Panc1 (cell line): ENCODE measurements at regions not wholly inside any gene's neighbourhood (a gene's known extent, or its start where the extent isn't known, plus 50 kb on each side); places are given as distances from the start of the nearest gene placed in this dataset.

ENCODE experiments used
- ATAC-seq: fragments of 200-7000 bp; cut with Tn5 transposase; 2 replicates; pipeline ENCODE4 v1.9.1; 2020; ENCODE audit warnings: mild to moderate bottlenecking, moderate library complexity
- BruUV-seq: library from RNA; stranded (reverse); fragments of 400-500 nt; replicated peaks from 2 replicates; lab custom pipeline; 2021; lab: Mats Ljungman, UMichigan
- CTCF ChIA-PET: fragments of 300-600 bp; sonication (Branson Sonifier 250); formaldehyde crosslinking; loops from one replicate; lab custom pipeline; 2022; ENCODE audit warnings: antibody characterized with exemption; lab: Charles Lee
- POLR2A ChIA-PET: fragments of 300-600 bp; sonication (Branson Sonifier 250); formaldehyde crosslinking; loops from one replicate; lab custom pipeline; 2022; ENCODE audit warnings: antibody characterized with exemption; lab: Charles Lee
- DNase-seq: peaks from one replicate; pipeline ENCODE4 v3.0.0-alpha.2; 2010; ENCODE audit warnings: low read depth, low spot score
- H3K27ac ChIP-seq: 2 replicates; pipeline ENCODE4 v1.5.1; 2011; ENCODE audit warnings: mild to moderate bottlenecking, low read length, inconsistent platforms
- H3K27me3 ChIP-seq: fragments of 200-500 bp; sonication (Bioruptor generic); 2 replicates; pipeline ENCODE4 v1.6.0; 2014; ENCODE audit warnings: low read length, inconsistent platforms; ENCODE audit not compliant: control insufficient read depth, insufficient read depth
- H3K36me3 ChIP-seq: fragments of 200-500 bp; sonication (Bioruptor generic); 2 replicates; pipeline ENCODE4 v1.5.1; 2014; ENCODE audit warnings: inconsistent platforms, mild to moderate bottlenecking, low read length, moderate library complexity; ENCODE audit not compliant: control insufficient read depth, insufficient read depth
- H3K4me1 ChIP-seq: 2 replicates; pipeline ENCODE4 v1.5.1; 2011; ENCODE audit warnings: inconsistent platforms, mild to moderate bottlenecking, low read length, moderate library complexity; ENCODE audit not compliant: control insufficient read depth, insufficient read depth
- H3K4me3 ChIP-seq, 2 experiments: 2 replicates each; pipeline ENCODE4 v1.5.1; 2011 to 2012; ENCODE audit warnings: low read depth in 2 of 2, low read length in 2 of 2, mild to moderate bottlenecking in 2 of 2, inconsistent platforms in 1 of 2, moderate library complexity in 1 of 2
- H3K9me3 ChIP-seq: fragments of 200-500 bp; sonication (Bioruptor generic); 2 replicates; pipeline ENCODE4 v1.5.1; 2014; ENCODE audit warnings: low read depth, mild to moderate bottlenecking, inconsistent platforms, low read length, moderate library complexity; ENCODE audit not compliant: control insufficient read depth, insufficient read depth
- CTCF ChIP-seq: fragments of 450-650 bp; IDR thresholded peaks from 2 replicates; pipeline ENCODE4 v1.5.1; 2017; ENCODE audit warnings: mild to moderate bottlenecking
- POLR2AphosphoS5 ChIP-seq: IDR thresholded peaks from 2 replicates; pipeline ENCODE4 v1.6.1; 2012; ENCODE audit warnings: mild to moderate bottlenecking, low read depth, low read length, moderate library complexity
- REST ChIP-seq, 2 experiments: IDR thresholded peaks; 2 replicates each; pipeline ENCODE4 v1.6.1; 2011 to 2012; ENCODE audit warnings: low read depth in 2 of 2, control low read depth in 1 of 2, low read length in 1 of 2, mild to moderate bottlenecking in 1 of 2, moderate library complexity in 1 of 2; ENCODE audit not compliant: insufficient read depth in 1 of 2
- SIN3A ChIP-seq: IDR thresholded peaks from 2 replicates; pipeline ENCODE4 v1.6.1; 2012; ENCODE audit warnings: low read depth, mild to moderate bottlenecking, low read length, moderate library complexity, borderline replicate concordance; ENCODE audit not compliant: insufficient read depth
- TCF7L2 ChIP-seq: IDR thresholded peaks from 2 replicates; pipeline ENCODE4 v1.6.1; 2011; ENCODE audit warnings: mild to moderate bottlenecking, low read depth, low read length, inconsistent platforms
- in situ Hi-C: cut with HindIII; loops from 2 replicates; pipeline ENCODE4 v1.10.0; 2016; ENCODE audit warnings: low sequenced_read_pairs, low pct_unique_long_range_greater_than_20kb
- intact Hi-C: fragments of 100-400 bp; cut with micrococcal nuclease; formaldehyde crosslinking; loops from one replicate; pipeline ENCODE4 v1.10.0; 2022; ENCODE audit not compliant: unreplicated experiment

GRCh38 chr6:130288065-130288464, 65.3 kb upstream of the SAMD3 start:
- DNase-seq (no peak), ATAC-seq (no peak)
- BruUV-seq, result no TSS peak
- Histone ChIP-seq H3K27me3 (no peaks in the 10 kb centered on the region), H3K27ac (no peak overlapping the region), H3K4me1 (no peaks in the 10 kb centered on the region), H3K36me3 (no peaks in the 10 kb centered on the region), H3K9me3 (no peaks in the 10 kb centered on the region), H3K4me3 (no peak overlapping the region)
- TF ChIP-seq TCF7L2 (no peak), POLR2AphosphoS5 (no peak), REST (IDR thresholded peaks at IDR 0.05; ENCODE audit: insufficient read depth in 1 of 2, low read depth in 2 of 2, low read length in 1 of 2) (no peak), CTCF (no peak), SIN3A (no peak)
- POLR2A ChIA-PET, result no interaction called here
- CTCF ChIA-PET, result no interaction called here
- intact Hi-C loops (no loop called here), in situ Hi-C loops (no loop called here)

- no peak overlapping the region for H3K27ac ChIP-seq
- no TSS peak for BruUV-seq
- no peak for DNase-seq
- H3K4me3 ChIP-seq, result no peak overlapping the region
- intact Hi-C loops (no loop called here), in situ Hi-C loops (no loop called here)
- ChIA-PET CTCF (no interaction called here), POLR2A (no interaction called here)
- no peaks in the 10 kb centered on the region for H3K36me3 ChIP-seq
- no peaks in the 10 kb centered on the region for H3K27me3 ChIP-seq
- no peaks in the 10 kb centered on the region for H3K9me3 ChIP-seq
- no peak for ATAC-seq
- TF ChIP-seq CTCF (peak; percentile 19; the same call in 1 of the 2 replicates), REST (IDR thresholded peaks at IDR 0.05; ENCODE audit: insufficient read depth in 1 of 2, low read depth in 2 of 2, low read length in 1 of 2) (no peak), TCF7L2 (no peak)
- H3K4me1 ChIP-seq, result no peaks in the 10 kb centered on the region
Observed at GRCh38 chr6:130282234-130282995, 59.7 kb upstream of the SAMD3 start.
